GM12878 (cell line): ENCODE measurements at regions not wholly inside any gene's neighbourhood (a gene's known extent, or its start where the extent isn't known, plus 50 kb on each side); places are given as distances from the start of the nearest gene placed in this dataset.

Experiments used
- ATAC-seq: fragments of 200-7000 bp; cut with Tn5 transposase; 3 replicates; pipeline ENCODE4 v1.9.1; 2020; ENCODE audit warnings: mild to moderate bottlenecking, moderate library complexity
- BruUV-seq: library from RNA; stranded (reverse); fragments of 400-500 nt; replicated peaks from 2 replicates; lab custom pipeline; 2021; lab: Mats Ljungman, UMichigan
- CTCF ChIA-PET: fragments of 300-600 bp; sonication (Branson Sonifier 250); formaldehyde crosslinking; extraction: SDS; loops from one replicate; lab custom pipeline; 2021; ENCODE audit warnings: inconsistent platforms; lab: Yijun Ruan, JAX
- POLR2A ChIA-PET: fragments of 350-600 bp; formaldehyde crosslinking; extraction: SDS; loops from one replicate; lab custom pipeline; 2021; ENCODE audit warnings: inconsistent platforms; lab: Charles Lee
- RAD21 ChIA-PET: fragments of 300-600 bp; sonication (Branson Sonifier 250); formaldehyde crosslinking; loops from one replicate; lab custom pipeline; 2023; ENCODE audit warnings: antibody characterized with exemption; ENCODE audit not compliant: unreplicated experiment; lab: Charles Lee
- SMC1A ChIA-PET: fragments of 300-600 bp; sonication (Branson Sonifier 250); formaldehyde crosslinking; loops from one replicate; lab custom pipeline; 2023; ENCODE audit not compliant: unreplicated experiment, uncharacterized antibody; lab: Charles Lee
- DNase-seq: peaks from one replicate; pipeline ENCODE4 v3.0.0-alpha.2; 2011; ENCODE audit warnings: low read depth, low spot score
- FAIRE-seq: peaks from 3 replicates; lab custom pipeline; 2011; peaks lifted over from hg19 to GRCh38; lab: Jason Lieb, UNC
- H2AFZ ChIP-seq: 2 replicates; pipeline ENCODE4 v1.6.0; 2011; ENCODE audit warnings: low read depth, low read length, control low read depth; ENCODE audit not compliant: control insufficient read depth
- H3K27ac ChIP-seq: 2 replicates; pipeline ENCODE4 v1.5.1; 2011; ENCODE audit warnings: control low read depth; ENCODE audit not compliant: control insufficient read depth, insufficient read depth
- H3K27me3 ChIP-seq, 2 experiments: replicated peaks in 1 of 2; 2 replicates each; pipeline versions ENCODE4 v1.6.0 to v1.6.1; 2011; ENCODE audit warnings: low read length in 1 of 2; ENCODE audit not compliant: control insufficient read depth in 2 of 2, insufficient read depth in 2 of 2
- H3K36me3 ChIP-seq, 2 experiments: 2 replicates each; pipeline ENCODE4 v1.5.1; 2011; ENCODE audit warnings: low read length in 1 of 2; ENCODE audit not compliant: control insufficient read depth in 2 of 2, insufficient read depth in 2 of 2
- H3K4me1 ChIP-seq: 2 replicates; pipeline ENCODE4 v1.6.1; 2011; ENCODE audit warnings: mild to moderate bottlenecking, low read length, moderate library complexity, mixed read lengths; ENCODE audit not compliant: control insufficient read depth, insufficient read depth
- H3K4me2 ChIP-seq: 2 replicates; pipeline ENCODE4 v1.6.0; 2011; ENCODE audit warnings: control low read depth; ENCODE audit not compliant: control insufficient read depth, insufficient read depth
- H3K4me3 ChIP-seq: fragments of 200-600 bp; sonication (generic); 2 replicates; pipeline ENCODE4 v1.5.1; 2016
- H3K79me2 ChIP-seq: 2 replicates; pipeline ENCODE4 v1.6.0; 2011; ENCODE audit warnings: low read length; ENCODE audit not compliant: control insufficient read depth, insufficient read depth
- H3K9ac ChIP-seq: 2 replicates; pipeline ENCODE4 v1.8.0; 2011; ENCODE audit warnings: low read length, control low read depth, mixed read lengths; ENCODE audit not compliant: control insufficient read depth, insufficient read depth
- H3K9me3 ChIP-seq: replicated peaks from 3 replicates; pipeline ENCODE4 v1.5.1; 2011; ENCODE audit warnings: mild to moderate bottlenecking, low read length; ENCODE audit not compliant: control insufficient read depth, insufficient read depth
- H4K20me1 ChIP-seq: 2 replicates; pipeline ENCODE4 v1.6.0; 2011; ENCODE audit not compliant: control insufficient read depth, insufficient read depth
- SUPT20H ChIP-seq: IDR thresholded peaks from 2 replicates; pipeline ENCODE4 v1.6.1; 2011; ENCODE audit warnings: low read depth, mild to moderate bottlenecking, low read length, moderate library complexity, borderline replicate concordance; ENCODE audit not compliant: control insufficient read depth
- TBL1XR1 ChIP-seq: IDR thresholded peaks from 2 replicates; pipeline ENCODE4 v1.6.1; 2012; ENCODE audit warnings: low read depth, low read length, improper control_type of control experiment
- ZNF217 ChIP-seq: fragments of 450-650 bp; IDR thresholded peaks from 2 replicates; pipeline ENCODE4 v1.6.1; 2017; ENCODE audit warnings: antibody characterized with exemption, mild to moderate bottlenecking
- ZNF274 ChIP-seq: IDR thresholded peaks from one replicate; pipeline ENCODE4 v1.8.0; 2011; ENCODE audit not compliant: insufficient read length, insufficient read depth
- ZSCAN29 ChIP-seq: fragments of 450-650 bp; IDR thresholded peaks from 2 replicates; pipeline ENCODE4 v1.6.1; 2017; ENCODE audit warnings: mild to moderate bottlenecking, moderate library complexity
- WGBS: methylation state at CpG from one replicate; pipeline ENCODE4 v1.1.6; 2016; ENCODE audit warnings: low lambda C conversion rate; ENCODE audit not compliant: insufficient replicate concordance, insufficient coverage; ENCODE audit errors: missing lambda C conversion rate; 5-methylcytosine and 5-hydroxymethylcytosine counted together
- in situ Hi-C: fragments of 300-500 bp; cut with MboI; formaldehyde crosslinking; loops from 9 replicates; pipeline ENCODE4 v1.14.3; 2018; ENCODE audit warnings: mixed read lengths
- intact Hi-C: fragments of 100-400 bp; cut with micrococcal nuclease; formaldehyde crosslinking; loops from one replicate; pipeline ENCODE4 v1.14.2; 2022; ENCODE audit not compliant: unreplicated experiment

DNA sequence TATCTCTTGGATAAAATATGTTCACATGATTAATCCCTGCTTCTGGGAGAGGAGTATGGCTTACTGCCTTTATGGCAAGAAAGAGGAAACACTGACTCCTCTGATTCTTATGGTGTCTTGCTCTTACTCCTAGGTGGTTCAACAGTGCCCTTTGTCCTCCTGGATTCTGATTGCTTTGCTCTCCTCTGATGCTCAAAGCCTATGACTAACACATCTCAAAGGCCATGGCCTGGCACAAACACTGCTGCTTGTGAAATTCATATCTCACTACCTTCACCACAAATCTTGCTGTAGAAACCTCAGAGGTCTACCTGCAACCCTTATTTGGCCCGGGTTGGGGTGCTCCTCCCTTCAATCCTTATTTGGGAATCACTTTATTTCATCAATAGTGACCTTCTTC is 217.2 kb downstream of the C12orf50 start:
- H3K27me3 ChIP-seq, result no peaks in the 10 kb centered on the region
- no peak for ATAC-seq
- H3K27ac ChIP-seq, result no peak overlapping the region
- intact Hi-C loops (no loop called here), in situ Hi-C loops (no loop called here)
- no peaks in the 10 kb centered on the region for H3K36me3 ChIP-seq
- no peaks in the 10 kb centered on the region for H3K4me1 ChIP-seq
- TF ChIP-seq SUPT20H (no peak), ZNF274 (no peak), ZNF217 (no peak)
- H3K79me2 ChIP-seq, result no peaks in the 10 kb centered on the region
- no peak overlapping the region for H3K4me3 ChIP-seq
- no peak for FAIRE-seq
- no peaks in the 10 kb centered on the region for H3K9me3 ChIP-seq
- ChIA-PET POLR2A (no interaction called here), RAD21 (no interaction called here), CTCF (no interaction called here), SMC1A (no interaction called here)
- H2AFZ ChIP-seq, result no peak overlapping the region
- H4K20me1 ChIP-seq, result no peaks in the 10 kb centered on the region
- BruUV-seq, result no TSS peak
- WGBS, result 0% methylated on average over 1 of the region's 1 CpG
- DNase-seq, result no peak
- no peak overlapping the region for H3K4me2 ChIP-seq
- H3K9ac ChIP-seq, result no peak overlapping the region

GRCh38 chr12:87809916-87810315 is 219.3 kb downstream of the C12orf50 start:
- BruUV-seq, result no TSS peak
- no peaks in the 10 kb centered on the region for H4K20me1 ChIP-seq
- 0% methylated on average over 2 of the region's 2 CpGs for WGBS
- RAD21 ChIA-PET, result no interaction called here
- no peaks in the 10 kb centered on the region for H3K79me2 ChIP-seq
- no peak overlapping the region for H3K9ac ChIP-seq
- H3K27me3 ChIP-seq, result no peaks in the 10 kb centered on the region
- no peak for TF ChIP-seq TBL1XR1
- TF ChIP-seq ZSCAN29, result no peak
- TF ChIP-seq, all 136 proteins: peak for 0
- Histone ChIP-seq H2AFZ (no peak overlapping the region), H3K27ac (no peak overlapping the region), H3K9me3 (no peaks in the 10 kb centered on the region), H3K4me1 (no peaks in the 10 kb centered on the region), H3K4me3 (no peak overlapping the region), H3K4me2 (no peak overlapping the region), H3K36me3 (no peaks in the 10 kb centered on the region)
- ATAC-seq, result no peak
- ChIA-PET POLR2A (no interaction called here), CTCF (no interaction called here), SMC1A (no interaction called here)
- intact Hi-C loops, result no loop called here
- no peak for DNase-seq
- no peak for FAIRE-seq
- in situ Hi-C loops, result no loop called here
